NB4 (cell line): ENCODE measurements at regions not wholly inside any gene's neighbourhood (a gene's known extent, or its start where the extent isn't known, plus 50 kb on each side); places are given as distances from the start of the nearest gene placed in this dataset.
"Not testable (repeated sequence)": the region's sequence is repeated elsewhere in the genome, so short reads cannot be mapped to it uniquely, and the experiment has no call there.

ENCODE experiments used
- DNase-seq: peaks from one replicate; pipeline ENCODE4 v3.0.0; 2010; ENCODE audit warnings: low read depth
- H3K4me3 ChIP-seq: one replicate; pipeline ENCODE4 v1.5.1; 2011; ENCODE audit warnings: mild to moderate bottlenecking, low read depth, low read length, moderate library complexity
- MYC ChIP-seq: IDR thresholded peaks from 2 replicates; pipeline ENCODE4 v1.6.1; 2011; ENCODE audit warnings: low read depth, low read length
- POLR2A ChIP-seq: IDR thresholded peaks from 2 replicates; pipeline ENCODE4 v1.6.1; 2011; ENCODE audit warnings: mild to moderate bottlenecking; ENCODE audit not compliant: insufficient read length; ENCODE audit errors: extremely low read depth
- TF ChIP-seq, protein P1 (sequence below): IDR thresholded peaks from one replicate; pipeline ENCODE4 v1.5.1; 2012; ENCODE audit warnings: low read depth, low read length
- TF ChIP-seq, protein P2 (sequence below): IDR thresholded peaks from 2 replicates; pipeline ENCODE4 v1.6.1; 2011; ENCODE audit warnings: low read depth, low read length

DNA sequence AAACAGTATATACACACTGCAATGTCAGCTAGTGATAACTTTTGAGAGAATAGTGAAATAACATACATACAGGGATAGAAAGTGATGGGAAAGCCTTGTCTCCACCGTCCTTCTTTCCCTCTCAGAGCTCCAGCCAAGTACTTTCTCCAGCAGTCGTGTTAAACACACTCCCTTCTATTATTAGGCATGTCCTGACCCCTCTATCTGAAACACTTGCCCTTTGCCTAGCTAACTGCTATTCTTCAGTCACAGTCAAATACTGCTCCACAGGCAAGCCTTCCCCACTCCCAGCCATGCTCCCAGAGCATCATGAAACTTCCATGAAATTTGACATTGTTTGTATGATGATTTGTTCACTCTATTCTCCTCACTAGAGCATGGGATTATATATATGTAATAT, 291.1 kb downstream of the TRIML1 start:
- DNase-seq = no peak
- no peak for TF ChIP-seq MYC
- TF ChIP-seq POLR2A = no peak
- TF ChIP-seq, protein P1, sequence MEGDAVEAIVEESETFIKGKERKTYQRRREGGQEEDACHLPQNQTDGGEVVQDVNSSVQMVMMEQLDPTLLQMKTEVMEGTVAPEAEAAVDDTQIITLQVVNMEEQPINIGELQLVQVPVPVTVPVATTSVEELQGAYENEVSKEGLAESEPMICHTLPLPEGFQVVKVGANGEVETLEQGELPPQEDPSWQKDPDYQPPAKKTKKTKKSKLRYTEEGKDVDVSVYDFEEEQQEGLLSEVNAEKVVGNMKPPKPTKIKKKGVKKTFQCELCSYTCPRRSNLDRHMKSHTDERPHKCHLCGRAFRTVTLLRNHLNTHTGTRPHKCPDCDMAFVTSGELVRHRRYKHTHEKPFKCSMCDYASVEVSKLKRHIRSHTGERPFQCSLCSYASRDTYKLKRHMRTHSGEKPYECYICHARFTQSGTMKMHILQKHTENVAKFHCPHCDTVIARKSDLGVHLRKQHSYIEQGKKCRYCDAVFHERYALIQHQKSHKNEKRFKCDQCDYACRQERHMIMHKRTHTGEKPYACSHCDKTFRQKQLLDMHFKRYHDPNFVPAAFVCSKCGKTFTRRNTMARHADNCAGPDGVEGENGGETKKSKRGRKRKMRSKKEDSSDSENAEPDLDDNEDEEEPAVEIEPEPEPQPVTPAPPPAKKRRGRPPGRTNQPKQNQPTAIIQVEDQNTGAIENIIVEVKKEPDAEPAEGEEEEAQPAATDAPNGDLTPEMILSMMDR = no peak
- TF ChIP-seq, protein P2, sequence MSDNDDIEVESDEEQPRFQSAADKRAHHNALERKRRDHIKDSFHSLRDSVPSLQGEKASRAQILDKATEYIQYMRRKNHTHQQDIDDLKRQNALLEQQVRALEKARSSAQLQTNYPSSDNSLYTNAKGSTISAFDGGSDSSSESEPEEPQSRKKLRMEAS = no peak
- H3K4me3 ChIP-seq = no peak overlapping the region

DNA sequence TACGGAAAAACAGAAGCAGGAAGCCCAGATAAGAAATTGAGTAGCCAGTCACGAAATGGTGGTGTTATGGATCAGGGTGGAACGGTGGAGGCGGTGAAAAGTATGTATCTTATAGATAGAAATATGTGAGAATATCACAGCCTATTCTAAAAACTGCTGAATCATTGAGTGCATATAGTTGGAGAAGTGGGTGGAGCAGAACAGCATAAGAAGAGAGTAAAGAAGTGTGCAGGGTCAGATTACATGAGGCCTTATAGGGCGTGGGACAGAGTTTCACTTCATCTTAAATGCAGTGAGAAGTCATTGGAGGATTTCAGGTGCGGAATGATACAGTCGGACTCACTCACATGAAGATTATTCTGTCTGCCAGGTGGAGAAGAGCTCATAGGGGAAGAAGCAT, 293.1 kb downstream of the TRIML1 start:
- DNase-seq = no peak
- no peak for TF ChIP-seq MYC
- TF ChIP-seq, protein P2 = no peak
- TF ChIP-seq, protein P1 = no peak
- TF ChIP-seq POLR2A = no peak
- no peak overlapping the region for H3K4me3 ChIP-seq

DNA sequence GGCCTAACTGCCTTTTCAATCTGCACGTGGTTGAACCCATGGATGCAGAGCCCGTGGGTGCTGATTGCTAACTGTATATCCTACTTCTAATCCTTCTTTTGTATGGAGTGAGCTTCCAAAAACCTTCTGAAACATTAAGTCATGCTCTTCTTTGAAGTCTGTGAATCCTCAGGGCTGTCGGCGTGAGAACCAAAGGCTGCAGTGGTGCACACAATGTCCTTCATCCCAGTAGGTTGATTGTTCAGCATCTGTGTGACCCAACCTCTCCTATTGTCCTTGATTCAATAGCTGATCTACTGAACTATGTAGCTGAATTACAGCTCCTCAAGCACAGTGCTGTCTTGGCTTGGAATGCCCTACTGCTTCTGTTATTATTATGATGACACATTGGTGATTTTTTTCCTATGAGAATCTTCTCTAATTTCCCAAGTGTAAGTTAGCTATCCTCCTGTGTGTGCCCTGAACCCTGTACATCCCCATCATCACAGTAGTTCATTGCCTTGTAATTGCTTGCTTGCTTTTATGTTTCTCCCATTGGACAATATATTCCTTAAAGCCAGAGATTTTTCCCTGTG, 294.6 kb downstream of the TRIML1 start:
- no peak for DNase-seq
- TF ChIP-seq MYC (no peak), POLR2A (no peak)
- TF ChIP-seq, protein P1 = no peak
- TF ChIP-seq, protein P2 = no peak
- no peak overlapping the region for H3K4me3 ChIP-seq

DNA sequence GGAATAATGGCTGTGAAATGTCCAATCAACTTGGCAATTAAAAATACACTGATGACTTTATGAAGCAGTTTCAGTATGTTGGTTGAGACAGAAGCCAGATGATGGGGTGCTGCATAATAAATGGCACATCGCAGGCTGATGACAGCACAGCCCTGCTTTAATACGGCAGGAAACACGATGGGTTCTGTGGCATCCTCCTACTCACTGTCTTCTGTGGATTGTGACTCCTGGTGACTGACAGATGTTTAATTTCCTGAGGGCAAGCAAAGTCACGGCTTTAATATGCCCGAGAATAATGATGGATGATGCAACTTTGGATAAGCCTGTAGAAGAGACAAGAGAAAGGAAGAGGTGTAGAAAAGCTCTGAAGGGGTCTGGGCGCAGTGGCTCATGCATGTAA, 295.4 kb downstream of the TRIML1 start:
- H3K4me3 ChIP-seq = no peak overlapping the region
- DNase-seq = no peak
- TF ChIP-seq, protein P1 = no peak
- no peak for TF ChIP-seq MYC
- TF ChIP-seq POLR2A = no peak
- TF ChIP-seq, protein P2 = no peak

DNA sequence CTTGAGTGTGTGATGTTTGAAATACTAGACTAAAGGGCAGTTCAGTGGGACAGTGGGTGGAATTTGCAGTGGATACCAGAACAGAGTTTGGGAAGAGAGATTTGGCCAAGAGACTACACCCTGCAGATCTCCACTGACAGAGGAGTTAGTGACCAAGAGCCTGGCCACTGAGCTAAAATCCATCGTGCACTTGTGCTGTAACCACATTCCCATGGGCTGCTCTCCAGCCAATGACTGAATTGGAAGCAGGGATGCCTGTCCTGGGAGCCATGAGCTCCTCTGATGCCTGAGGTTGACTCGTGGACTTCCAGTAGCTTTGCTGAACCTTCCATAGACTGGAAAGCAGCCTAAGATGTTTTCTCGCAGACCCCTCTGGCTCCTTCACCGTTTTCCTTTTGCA, 296.1 kb downstream of the TRIML1 start:
- DNase-seq = no peak
- TF ChIP-seq MYC (no peak), POLR2A (no peak)
- TF ChIP-seq, protein P1 = no peak
- TF ChIP-seq, protein P2 = no peak

DNA sequence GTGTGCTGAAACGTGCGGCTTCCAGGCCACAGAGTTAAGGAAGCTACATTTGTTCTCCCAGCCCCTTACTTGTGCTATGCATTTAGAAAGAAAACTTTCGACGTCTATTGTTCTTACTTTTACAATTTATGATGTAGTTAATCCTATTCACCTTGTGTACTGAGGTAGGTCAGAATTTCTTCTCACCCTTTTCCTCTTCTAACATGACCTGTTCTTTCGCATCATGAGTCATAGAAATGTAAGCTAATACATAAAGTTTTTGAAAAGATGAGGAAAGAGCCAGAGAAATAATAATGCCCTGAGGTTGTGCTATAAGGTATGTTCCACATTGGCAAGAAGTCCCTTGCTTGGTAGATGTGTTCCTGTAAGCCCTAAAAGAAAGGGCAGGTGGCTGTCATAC, 298.3 kb downstream of the TRIML1 start:
- DNase-seq = no peak
- TF ChIP-seq, protein P2 = no peak
- no peak for TF ChIP-seq MYC
- no peak overlapping the region for H3K4me3 ChIP-seq

More for the DNA sequence above, 296.1 kb downstream of the TRIML1 start:
- no peak overlapping the region for H3K4me3 ChIP-seq

DNA sequence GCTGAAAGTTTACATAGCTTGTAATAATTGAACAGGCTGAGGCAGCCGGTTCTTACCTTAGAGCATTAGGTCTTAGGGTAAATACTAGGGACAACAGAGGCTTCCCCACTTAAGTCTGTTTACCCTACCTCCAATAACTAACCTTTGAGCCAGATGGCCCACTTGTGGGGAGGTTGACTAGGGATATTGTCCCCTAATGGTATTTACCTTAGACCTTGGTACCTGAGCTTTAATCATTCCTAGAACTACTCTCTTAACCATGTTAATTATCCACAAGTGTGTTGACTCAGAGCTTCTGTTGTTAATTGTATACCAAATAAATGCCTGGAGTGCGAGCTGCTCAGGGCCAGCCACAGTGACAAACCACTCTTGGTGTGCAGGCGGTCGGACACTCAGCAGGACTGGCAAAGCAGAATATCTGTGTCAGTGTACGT, 299.2 kb downstream of the TRIML1 start:
- not testable (repeated sequence) for DNase-seq

More for the DNA sequence above, 299.2 kb downstream of the TRIML1 start:
- H3K4me3 ChIP-seq = not testable (repeated sequence)
